Keratinocyte (primary cell): ENCODE measurements at regions not wholly inside any gene's neighbourhood (a gene's known extent, or its start where the extent isn't known, plus 50 kb on each side); places are given as distances from the start of the nearest gene placed in this dataset.

Experiments used
- DNase-seq: peaks from one replicate; pipeline ENCODE4 v3.0.0-alpha.2; 2011; ENCODE audit warnings: low read depth, missing footprints, low spot score
- FAIRE-seq: peaks from 2 replicates; lab custom pipeline; 2011; peaks lifted over from hg19 to GRCh38; lab: Jason Lieb, UNC
- H2AFZ ChIP-seq: 2 replicates; pipeline ENCODE4 v1.6.0; 2012; ENCODE audit warnings: low read length, control low read depth, inconsistent platforms; ENCODE audit not compliant: control insufficient read depth
- H3K27ac ChIP-seq: 2 replicates; pipeline ENCODE4 v1.5.1; 2011; ENCODE audit warnings: low read length; ENCODE audit not compliant: control insufficient read depth, insufficient read depth
- H3K27me3 ChIP-seq: 3 replicates; pipeline ENCODE4 v1.6.0; 2011; ENCODE audit warnings: low read length; ENCODE audit not compliant: control insufficient read depth, insufficient read depth; ENCODE audit errors: extremely low read depth
- H3K36me3 ChIP-seq, 2 experiments: 2 replicates in 1 of 2; 3 replicates in 1 of 2; pipeline ENCODE4 v1.5.1; 2011; ENCODE audit warnings: low read length in 2 of 2, mild to moderate bottlenecking in 1 of 2; ENCODE audit not compliant: control insufficient read depth in 2 of 2, insufficient read depth in 2 of 2; ENCODE audit errors: extremely low read depth in 1 of 2
- H3K4me1 ChIP-seq: 3 replicates; pipeline ENCODE4 v1.5.1; 2011; ENCODE audit warnings: low read length; ENCODE audit not compliant: control insufficient read depth, insufficient read depth; ENCODE audit errors: extremely low read depth
- H3K4me2 ChIP-seq: 3 replicates; pipeline ENCODE4 v1.6.0; 2011; ENCODE audit warnings: low read depth, low read length; ENCODE audit not compliant: control insufficient read depth, insufficient read depth; ENCODE audit errors: extremely low read depth
- H3K4me3 ChIP-seq, 3 experiments: fragments of 200-600 bp in 1 of 3; sonication (generic) in 1 of 3; 2 replicates in 2 of 3; 3 replicates in 1 of 3; pipeline ENCODE4 v1.5.1; 2011 to 2016; ENCODE audit warnings: low read length in 3 of 3, mild to moderate bottlenecking in 3 of 3, control low read depth in 2 of 3, inconsistent platforms in 1 of 3, low read depth in 1 of 3, mixed read lengths in 1 of 3, mixed run types in 1 of 3, moderate library complexity in 1 of 3; ENCODE audit not compliant: control insufficient read depth in 2 of 3, insufficient read depth in 2 of 3; ENCODE audit errors: extremely low read depth in 1 of 3
- H3K79me2 ChIP-seq: 2 replicates; pipeline ENCODE4 v1.6.0; 2012; ENCODE audit warnings: low read length; ENCODE audit not compliant: control insufficient read depth, insufficient read depth
- H3K9ac ChIP-seq: 3 replicates; pipeline ENCODE4 v1.6.0; 2011; ENCODE audit warnings: low read length; ENCODE audit not compliant: control insufficient read depth, insufficient read depth; ENCODE audit errors: extremely low read depth
- H3K9me1 ChIP-seq: 3 replicates; pipeline ENCODE4 v1.6.0; 2011; ENCODE audit warnings: low read length; ENCODE audit not compliant: control insufficient read depth, insufficient read depth; ENCODE audit errors: extremely low read depth
- H3K9me3 ChIP-seq: 2 replicates; pipeline ENCODE4 v1.5.1; 2012; ENCODE audit warnings: low read depth, low read length; ENCODE audit not compliant: control insufficient read depth
- H4K20me1 ChIP-seq: 3 replicates; pipeline ENCODE4 v1.6.0; 2011; ENCODE audit warnings: low read length; ENCODE audit not compliant: control insufficient read depth, insufficient read depth; ENCODE audit errors: extremely low read depth
- CTCF ChIP-seq, 3 experiments: IDR thresholded peaks in 1 of 3; conservative IDR thresholded peaks in 1 of 3; optimal IDR thresholded peaks in 1 of 3; 2 replicates in 2 of 3; 3 replicates in 1 of 3; pipeline versions ENCODE3 to v1.5.1; 2011; ENCODE audit warnings: low read length in 3 of 3, mild to moderate bottlenecking in 3 of 3, moderate library complexity in 2 of 3, control low read depth in 1 of 3, inconsistent platforms in 1 of 3; ENCODE audit not compliant: insufficient read depth in 2 of 3; ENCODE audit errors: extremely low read depth in 1 of 3
- EZH2 ChIP-seq: IDR thresholded peaks from one replicate; pipeline ENCODE4 v1.6.1; 2012; ENCODE audit warnings: inconsistent platforms, mild to moderate bottlenecking, low read length, moderate library complexity
- dilution Hi-C: fragments of 300-500 bp; cut with MboI; formaldehyde crosslinking; loops from one replicate; pipeline ENCODE4 v1.7.0; 2020; ENCODE audit warnings: low sequenced_read_pairs; ENCODE audit not compliant: extremely low pct_ligation_motif_present

DNA sequence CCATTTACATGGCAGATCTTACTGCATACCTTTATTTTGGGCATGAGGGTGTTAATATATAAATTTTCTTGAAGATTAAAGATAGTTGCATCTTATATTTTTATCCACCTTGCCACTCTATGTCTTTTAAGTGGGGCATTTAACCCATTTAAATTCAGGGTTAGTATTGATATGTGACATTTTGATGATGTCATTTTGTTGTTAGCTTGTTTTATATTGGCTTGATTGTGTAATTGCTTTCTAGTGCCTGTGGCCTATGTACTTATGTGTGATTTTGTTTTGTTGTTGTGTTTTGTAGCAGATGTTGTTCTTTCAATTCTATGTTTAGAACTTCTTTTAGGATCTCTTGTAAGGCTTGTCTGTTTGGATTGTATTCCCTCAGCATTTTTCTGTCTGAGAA is 939.9 kb upstream of the CDH9 start:
- no peak overlapping the region for H3K27ac ChIP-seq
- no peaks in the 10 kb centered on the region for H3K9me1 ChIP-seq
- H3K4me1 ChIP-seq: no peaks in the 10 kb centered on the region
- H4K20me1 ChIP-seq: no peaks in the 10 kb centered on the region
- H3K79me2 ChIP-seq: no peaks in the 10 kb centered on the region
- H3K4me3 ChIP-seq: no peak overlapping the region
- no peak overlapping the region for H2AFZ ChIP-seq
- FAIRE-seq: no peak
- no peak for DNase-seq
- dilution Hi-C loops: no loop called here
- no peaks in the 10 kb centered on the region for H3K27me3 ChIP-seq
- no peaks in the 10 kb centered on the region for H3K36me3 ChIP-seq
- H3K9ac ChIP-seq: no peak overlapping the region
- TF ChIP-seq CTCF (optimal IDR thresholded peaks at IDR 0.05 in 1 of 3, IDR thresholded peaks at IDR 0.05 in 1 of 3, conservative IDR thresholded peaks at IDR 0.05 in 1 of 3; ENCODE audit: extremely low read depth in 1 of 3, insufficient read depth in 2 of 3, low read length in 3 of 3) (no peak), EZH2 (no peak)
- no peak overlapping the region for H3K4me2 ChIP-seq
- no peaks in the 10 kb centered on the region for H3K9me3 ChIP-seq

GRCh38 chr5:27969157-27969556 is 930.8 kb upstream of the CDH9 start:
- dilution Hi-C loops: no loop called here
- H3K4me1 ChIP-seq: no peaks in the 10 kb centered on the region
- no peak overlapping the region for H3K4me3 ChIP-seq
- H3K36me3 ChIP-seq: no peaks in the 10 kb centered on the region
- no peaks in the 10 kb centered on the region for H3K9me3 ChIP-seq
- no peaks in the 10 kb centered on the region for H3K27me3 ChIP-seq
- H3K4me2 ChIP-seq: no peak overlapping the region
- H3K27ac ChIP-seq: no peak overlapping the region
- no peak for DNase-seq
- TF ChIP-seq CTCF (optimal IDR thresholded peaks at IDR 0.05 in 1 of 3, IDR thresholded peaks at IDR 0.05 in 1 of 3, conservative IDR thresholded peaks at IDR 0.05 in 1 of 3; ENCODE audit: extremely low read depth in 1 of 3, insufficient read depth in 2 of 3, low read length in 3 of 3) (no peak), EZH2 (no peak)
- H4K20me1 ChIP-seq: no peaks in the 10 kb centered on the region
- no peaks in the 10 kb centered on the region for H3K9me1 ChIP-seq
- no peaks in the 10 kb centered on the region for H3K79me2 ChIP-seq
- no peak overlapping the region for H2AFZ ChIP-seq
- FAIRE-seq: no peak
- H3K9ac ChIP-seq: no peak overlapping the region
